ES-I3 (cell line): ENCODE measurements at regions not wholly inside any gene's neighbourhood (a gene's known extent, or its start where the extent isn't known, plus 50 kb on each side); places are given as distances from the start of the nearest gene placed in this dataset.

Source experiments
- H3K36me3 ChIP-seq: 2 replicates; pipeline ENCODE4 v1.6.1; 2013; ENCODE audit warnings: mild to moderate bottlenecking, low read length, control low read depth, moderate library complexity; ENCODE audit not compliant: insufficient read depth
- H3K4me1 ChIP-seq: 2 replicates; pipeline ENCODE4 v1.6.1; 2013; ENCODE audit warnings: mild to moderate bottlenecking, control low read depth, low read length; ENCODE audit not compliant: insufficient read depth
- H3K9ac ChIP-seq: 2 replicates; pipeline ENCODE4 v1.6.1; 2013; ENCODE audit warnings: low read depth, mild to moderate bottlenecking, low read length, moderate library complexity
- H3K9me3 ChIP-seq: 2 replicates; pipeline ENCODE4 v1.6.1; 2013; ENCODE audit warnings: mild to moderate bottlenecking, low read length, moderate library complexity; ENCODE audit not compliant: control insufficient read depth, insufficient read depth

DNA sequence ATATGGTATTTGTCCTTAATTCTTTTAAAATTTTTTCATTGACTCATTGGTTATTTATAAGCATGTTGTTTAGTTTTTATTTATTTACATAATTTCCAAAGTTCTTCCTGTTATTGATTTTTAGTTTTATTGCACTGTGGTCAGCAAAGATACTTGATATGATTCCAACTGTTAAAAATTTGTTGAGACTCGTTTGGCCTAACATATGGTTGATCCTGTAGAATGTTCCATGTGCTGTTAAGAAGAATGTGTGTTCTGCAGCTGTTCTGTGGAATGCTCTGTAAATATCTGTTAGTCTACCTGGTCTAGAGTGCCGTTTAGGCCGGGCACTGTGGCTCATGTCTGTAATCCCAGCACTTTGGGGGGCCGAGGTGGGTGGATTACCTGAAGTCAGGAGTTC lies 197.7 kb downstream of the CD109 start:
- no peaks in the 10 kb centered on the region for H3K36me3 ChIP-seq
- H3K9ac ChIP-seq: no peak overlapping the region
- H3K9me3 ChIP-seq: no peaks in the 10 kb centered on the region
- no peaks in the 10 kb centered on the region for H3K4me1 ChIP-seq

DNA sequence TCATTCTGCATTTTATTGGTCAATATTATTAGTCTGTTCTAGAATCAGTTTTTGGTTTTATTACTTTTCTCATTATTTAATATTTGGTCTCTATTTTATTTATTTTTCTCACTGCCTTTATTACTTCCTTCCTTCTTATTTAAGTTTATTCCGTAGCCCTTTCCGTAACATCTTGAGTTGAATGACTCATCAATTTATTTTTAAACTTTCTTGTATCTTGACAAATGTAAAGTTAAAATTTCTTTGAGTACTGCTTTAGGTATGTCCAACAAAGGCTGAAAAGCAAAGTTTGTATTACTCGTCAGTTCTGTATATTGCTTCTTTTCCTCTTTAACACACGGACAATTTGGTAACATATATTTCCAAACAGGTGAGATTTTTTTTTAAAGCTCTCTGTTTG lies 192.0 kb downstream of the CD109 start:
- Histone ChIP-seq H3K4me1 (peaks cover 4% of the 10 kb centered on the region; the same call in 1 of the 2 replicates), H3K9ac (no peak overlapping the region), H3K36me3 (no peaks in the 10 kb centered on the region), H3K9me3 (no peaks in the 10 kb centered on the region)

DNA sequence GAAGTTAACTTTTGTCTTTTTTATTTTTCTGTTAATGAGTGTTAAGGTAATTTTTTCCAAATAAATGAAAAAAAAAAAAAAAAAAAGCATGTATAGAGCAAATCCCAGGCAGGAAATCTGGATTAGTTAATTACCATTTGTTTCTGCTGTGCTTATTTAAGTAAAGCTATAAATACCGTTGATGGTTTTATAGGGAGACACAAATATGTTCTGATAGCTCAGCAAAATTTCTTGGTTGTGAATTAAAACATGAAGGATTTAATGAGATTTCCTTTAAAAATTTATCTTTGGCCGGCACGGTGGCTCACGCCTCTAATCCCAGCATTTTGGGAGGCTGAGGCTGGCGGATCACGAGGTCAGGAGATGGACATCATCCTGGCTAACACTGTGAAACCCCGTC lies 189.4 kb downstream of the CD109 start:
- Histone ChIP-seq H3K9ac (no peak overlapping the region), H3K9me3 (no peaks in the 10 kb centered on the region), H3K4me1 (peaks cover 4% of the 10 kb centered on the region; the same call in 1 of the 2 replicates), H3K36me3 (no peaks in the 10 kb centered on the region)

DNA sequence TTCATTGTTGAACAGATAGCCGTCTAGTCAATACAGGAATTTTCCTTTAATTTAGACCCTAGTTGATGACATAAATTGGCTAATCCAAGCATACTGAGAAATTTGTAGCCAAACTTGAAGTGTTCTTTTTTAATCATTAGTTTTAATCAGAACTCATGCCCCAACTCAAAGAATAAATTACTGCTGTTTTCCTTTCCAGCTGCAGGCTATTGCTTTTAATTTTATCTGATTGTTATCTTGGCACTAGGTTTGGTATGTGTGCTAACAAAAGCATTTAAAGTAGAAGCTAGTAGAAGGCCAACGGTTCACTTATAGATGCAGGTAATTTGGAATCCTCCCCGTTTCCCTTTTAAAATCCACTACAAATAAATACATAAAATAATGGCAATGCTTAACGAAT lies 188.5 kb downstream of the CD109 start:
- Histone ChIP-seq H3K36me3 (no peaks in the 10 kb centered on the region), H3K9me3 (no peaks in the 10 kb centered on the region), H3K4me1 (peaks cover 4% of the 10 kb centered on the region; the same call in 1 of the 2 replicates), H3K9ac (no peak overlapping the region)

DNA sequence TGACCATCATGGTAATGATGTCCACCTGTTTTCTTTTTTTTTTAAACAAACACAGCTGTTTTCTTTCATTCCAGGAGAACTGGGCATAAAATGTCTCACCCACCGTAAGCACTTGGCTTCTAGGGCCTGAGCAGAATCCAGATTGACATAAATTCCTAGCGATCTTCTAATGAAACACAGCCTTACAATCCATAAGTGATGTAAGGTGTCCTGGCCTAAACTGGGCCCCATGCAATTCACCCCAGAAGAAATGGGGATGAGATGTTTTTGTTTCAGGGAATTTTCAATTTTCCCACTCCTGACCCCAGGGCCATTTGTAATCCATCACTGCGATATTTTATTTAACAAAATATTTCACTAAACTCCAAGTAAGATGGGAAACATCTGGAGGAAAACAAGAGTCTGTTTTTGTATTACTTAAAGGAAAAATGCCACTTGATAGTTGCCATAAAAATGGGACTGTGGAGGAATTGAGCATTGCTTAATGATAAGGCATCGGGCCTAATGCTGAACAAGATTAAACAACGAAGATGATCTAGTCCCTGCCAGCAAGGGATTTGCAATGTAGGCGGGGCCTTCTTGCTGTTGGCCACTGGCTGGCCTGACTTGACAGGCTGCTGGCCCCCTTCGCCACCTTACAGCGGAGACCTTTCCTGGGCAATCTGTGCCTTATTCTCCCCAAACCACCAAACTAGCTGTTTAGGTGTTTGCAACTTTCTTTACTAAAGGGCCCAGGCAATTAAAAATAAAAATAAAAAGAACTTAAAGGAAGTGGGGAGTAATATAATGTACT lies 183.7 kb downstream of the CD109 start:
- Histone ChIP-seq H3K4me1 (no peaks in the 10 kb centered on the region), H3K9ac (no peak overlapping the region), H3K9me3 (no peaks in the 10 kb centered on the region), H3K36me3 (no peaks in the 10 kb centered on the region)

DNA sequence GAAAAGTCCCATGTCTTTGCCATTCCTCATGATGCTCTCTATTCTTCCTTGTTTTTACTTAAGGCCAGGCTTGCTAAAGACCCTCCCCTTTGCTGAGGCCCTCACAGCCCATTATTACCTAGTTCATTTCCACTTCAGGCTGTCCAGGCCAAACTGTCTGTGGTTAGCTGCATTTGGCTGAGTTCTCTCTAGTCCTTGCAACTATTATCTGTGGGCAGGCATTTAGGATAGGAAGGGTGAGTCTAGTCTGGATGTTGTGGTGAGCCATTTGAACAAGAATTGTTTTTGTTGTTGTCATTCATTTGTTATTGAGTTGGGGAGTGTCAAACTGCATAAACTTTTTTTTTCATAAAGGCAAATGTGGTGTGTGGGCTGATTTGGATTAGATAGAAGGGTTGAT lies 182.4 kb downstream of the CD109 start:
- Histone ChIP-seq H3K9me3 (no peaks in the 10 kb centered on the region; the same call in 1 of the 2 replicates), H3K4me1 (no peaks in the 10 kb centered on the region), H3K36me3 (no peaks in the 10 kb centered on the region), H3K9ac (no peak overlapping the region)
